Ectodermal cell (in vitro differentiated cells): ENCODE measurements at regions not wholly inside any gene's neighbourhood (a gene's known extent, or its start where the extent isn't known, plus 50 kb on each side); places are given as distances from the start of the nearest gene placed in this dataset.
"Not testable (repeated sequence)": the region's sequence is repeated elsewhere in the genome, so short reads cannot be mapped to it uniquely, and the experiment has no call there.

ENCODE experiments used
- H3K27ac ChIP-seq: 2 replicates; pipeline ENCODE4 v1.7.0; 2013; ENCODE audit warnings: mild to moderate bottlenecking, low read depth, low read length; ENCODE audit not compliant: insufficient read depth, poor library complexity, severe bottlenecking
- H3K27me3 ChIP-seq: 2 replicates; pipeline ENCODE4 v1.7.0; 2013; ENCODE audit warnings: mild to moderate bottlenecking, low read length; ENCODE audit not compliant: insufficient read depth, control insufficient read depth, poor library complexity, severe bottlenecking
- H3K36me3 ChIP-seq: one replicate; pipeline ENCODE4 v1.7.0; 2013; ENCODE audit warnings: low read length; ENCODE audit not compliant: control insufficient read depth, insufficient read depth
- H3K4me1 ChIP-seq: one replicate; pipeline ENCODE4 v1.7.0; 2013; ENCODE audit warnings: low read length; ENCODE audit not compliant: control insufficient read depth, insufficient read depth
- H3K4me3 ChIP-seq: 2 replicates; pipeline ENCODE4 v1.7.0; 2013; ENCODE audit warnings: low read depth, low read length, control low read depth; ENCODE audit not compliant: insufficient read depth
- H3K9me3 ChIP-seq: 2 replicates; pipeline ENCODE4 v1.7.0; 2013; ENCODE audit warnings: mild to moderate bottlenecking, low read length, moderate library complexity; ENCODE audit not compliant: control insufficient read depth
- WGBS, 2 experiments: methylation state at CpG; one replicate each; pipeline ENCODE4 v1.1.7; 2013; ENCODE audit warnings: missing lambda C conversion rate in 2 of 2; 5-methylcytosine and 5-hydroxymethylcytosine counted together

DNA sequence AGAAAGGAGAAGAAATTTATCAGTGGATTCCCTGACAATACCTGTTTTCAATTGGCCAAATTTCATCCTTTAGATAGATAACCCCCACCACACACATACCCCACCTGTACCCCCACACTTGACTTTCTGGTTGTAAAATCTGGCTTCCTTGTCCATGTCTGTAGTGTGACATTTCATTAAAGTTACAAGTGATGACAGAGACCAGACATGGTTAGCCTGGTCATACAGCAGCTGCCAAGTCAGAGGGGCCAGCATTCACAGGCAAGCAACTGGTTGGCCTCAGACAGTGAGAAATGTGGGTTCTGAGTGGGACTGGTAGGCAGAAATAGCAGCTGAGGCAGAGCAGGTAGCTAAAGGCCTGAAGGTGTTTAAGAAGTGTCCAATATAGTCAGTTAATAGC is 238.6 kb upstream of the SOX14 start:
- H3K9me3 ChIP-seq = no peaks in the 10 kb centered on the region
- no peaks in the 10 kb centered on the region for H3K36me3 ChIP-seq
- no peak overlapping the region for H3K27ac ChIP-seq
- no peaks in the 10 kb centered on the region for H3K27me3 ChIP-seq
- H3K4me1 ChIP-seq = peaks cover 5% of the 10 kb centered on the region
- no peak overlapping the region for H3K4me3 ChIP-seq

DNA sequence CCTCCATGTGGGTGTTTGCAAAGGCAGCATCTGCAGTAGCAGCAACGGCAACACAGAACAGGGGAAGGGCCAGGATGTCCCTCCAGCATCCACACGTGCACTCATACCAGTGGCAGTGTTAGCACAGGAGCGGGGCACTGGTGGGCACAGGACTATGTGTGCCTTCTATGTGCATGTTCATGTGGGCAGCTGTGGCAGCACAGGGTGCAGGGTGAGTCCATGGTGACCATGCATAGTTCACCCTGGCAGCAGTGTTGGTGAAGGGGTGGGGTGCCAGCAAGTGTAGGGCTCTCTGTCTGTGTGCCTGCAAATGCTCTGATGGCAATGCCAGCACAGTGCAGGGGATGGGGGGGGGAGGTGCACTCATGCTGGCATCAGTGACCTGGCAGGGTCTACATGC is 222.1 kb upstream of the SOX14 start:
- Histone ChIP-seq H3K36me3 (no peaks in the 10 kb centered on the region), H3K4me3 (no peak overlapping the region), H3K27ac (no peak overlapping the region), H3K9me3 (no peaks in the 10 kb centered on the region), H3K4me1 (no peaks in the 10 kb centered on the region), H3K27me3 (no peaks in the 10 kb centered on the region)
- WGBS, 2 experiments = 93 to 97% methylated on average over 3 of the region's 3 CpGs

DNA sequence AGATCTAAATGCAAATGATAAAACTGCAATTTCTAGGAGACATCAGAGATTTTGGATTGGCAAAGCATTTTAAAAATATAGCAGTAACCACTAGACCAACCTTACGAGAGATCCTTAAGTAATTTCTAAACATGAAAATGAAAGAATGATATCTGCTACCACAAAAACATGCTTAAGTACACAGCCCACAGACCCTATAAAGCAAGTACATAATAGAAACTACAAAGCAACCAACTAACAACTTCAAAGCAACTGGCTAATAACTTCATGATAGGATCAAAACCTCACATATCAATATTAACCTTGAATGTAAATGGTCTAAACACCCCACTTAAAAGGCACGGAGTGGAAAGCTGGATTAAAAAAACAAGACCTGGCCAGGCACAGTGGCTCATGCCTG is 209.9 kb upstream of the SOX14 start:
- Histone ChIP-seq H3K36me3 (no peaks in the 10 kb centered on the region), H3K9me3 (no peaks in the 10 kb centered on the region), H3K27ac (no peak overlapping the region), H3K4me3 (no peak overlapping the region), H3K27me3 (no peaks in the 10 kb centered on the region), H3K4me1 (peaks cover 7% of the 10 kb centered on the region)
- 96 to 97% methylated on average over 2 of the region's 2 CpGs for WGBS, 2 experiments

- Histone ChIP-seq H3K27me3 (no peaks in the 10 kb centered on the region), H3K36me3 (no peaks in the 10 kb centered on the region), H3K4me1 (no peaks in the 10 kb centered on the region), H3K4me3 (no peak overlapping the region), H3K9me3 (no peaks in the 10 kb centered on the region), H3K27ac (no peak overlapping the region)
These were observed 195.2 kb upstream of the SOX14 start for GRCh38 chr3:137568880-137569279.

DNA sequence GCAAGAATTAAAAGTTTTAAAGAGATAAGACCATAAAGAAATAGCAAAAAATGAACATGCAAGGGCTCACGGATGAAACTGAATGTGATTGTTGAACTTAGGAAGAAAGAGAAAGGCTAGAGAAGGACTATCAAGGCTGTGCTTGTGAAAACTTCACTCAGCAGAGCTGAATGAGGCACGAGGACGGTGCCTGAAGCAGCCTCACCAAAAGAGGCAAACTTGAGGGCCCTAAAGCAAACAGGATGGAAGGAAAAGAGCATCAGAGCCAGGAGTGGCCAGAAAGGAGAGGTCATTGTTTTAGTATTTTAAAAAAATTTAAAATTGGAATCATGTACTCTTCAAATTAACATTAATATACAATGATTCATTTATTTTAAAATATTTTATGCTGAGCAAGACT is 191.2 kb upstream of the SOX14 start:
- Histone ChIP-seq H3K36me3 (no peaks in the 10 kb centered on the region), H3K27me3 (no peaks in the 10 kb centered on the region), H3K4me1 (no peaks in the 10 kb centered on the region), H3K9me3 (no peaks in the 10 kb centered on the region), H3K27ac (no peak overlapping the region), H3K4me3 (no peak overlapping the region)
- WGBS, 2 experiments = 84 to 90% methylated on average over 3 of the region's 3 CpGs

DNA sequence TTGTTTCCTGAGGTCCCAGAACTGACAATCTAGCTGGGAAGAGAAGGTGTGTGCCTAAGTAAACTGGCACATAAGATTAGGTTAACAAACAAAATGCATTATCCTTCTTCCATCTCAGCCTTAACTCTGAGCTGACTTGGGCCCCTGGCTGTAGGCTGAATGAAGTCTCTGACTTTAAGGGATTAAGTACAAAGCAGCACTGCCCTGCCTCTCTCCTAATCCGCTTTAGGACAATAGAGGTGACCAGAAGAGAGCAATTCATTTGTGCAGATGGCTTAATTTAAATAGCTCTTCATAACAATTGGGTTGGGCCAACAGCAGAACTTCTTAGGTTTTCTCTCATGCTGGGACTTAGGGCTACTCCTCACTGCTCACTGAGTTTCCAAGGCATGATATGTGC is 181.6 kb upstream of the SOX14 start:
- Histone ChIP-seq H3K36me3 (no peaks in the 10 kb centered on the region), H3K9me3 (no peaks in the 10 kb centered on the region), H3K27me3 (no peaks in the 10 kb centered on the region), H3K27ac (no peak overlapping the region), H3K4me3 (no peak overlapping the region), H3K4me1 (peaks cover 8% of the 10 kb centered on the region)
- 0 to 5% methylated on average over 1 of the region's 1 CpG for WGBS, 2 experiments

DNA sequence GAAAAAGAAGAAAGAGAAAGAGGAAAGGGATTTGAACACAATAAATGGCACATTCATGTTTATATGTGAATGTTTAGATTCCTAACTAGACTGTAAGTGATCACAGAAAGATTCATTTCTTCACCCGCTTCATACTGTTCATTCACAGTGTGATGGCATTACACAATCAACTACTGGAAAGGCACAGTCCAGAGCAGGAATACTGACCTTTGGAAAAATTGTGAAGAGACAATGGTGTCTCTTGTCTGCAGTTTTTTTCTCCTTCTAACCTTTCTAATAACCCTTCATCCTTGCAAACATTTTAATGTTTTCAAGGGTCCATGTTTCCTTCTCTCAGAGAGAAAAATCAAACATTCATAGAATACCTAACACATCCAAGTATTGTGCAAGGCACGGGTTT is 180.9 kb upstream of the SOX14 start:
- no peaks in the 10 kb centered on the region for H3K36me3 ChIP-seq
- no peaks in the 10 kb centered on the region for H3K9me3 ChIP-seq
- H3K27ac ChIP-seq = no peak overlapping the region
- peaks cover 8% of the 10 kb centered on the region for H3K4me1 ChIP-seq
- no peak overlapping the region for H3K4me3 ChIP-seq
- whole genome bisulfite sequencing, 2 experiments = 100% methylated on average over 1 of the region's 2 CpGs
- no peaks in the 10 kb centered on the region for H3K27me3 ChIP-seq

DNA sequence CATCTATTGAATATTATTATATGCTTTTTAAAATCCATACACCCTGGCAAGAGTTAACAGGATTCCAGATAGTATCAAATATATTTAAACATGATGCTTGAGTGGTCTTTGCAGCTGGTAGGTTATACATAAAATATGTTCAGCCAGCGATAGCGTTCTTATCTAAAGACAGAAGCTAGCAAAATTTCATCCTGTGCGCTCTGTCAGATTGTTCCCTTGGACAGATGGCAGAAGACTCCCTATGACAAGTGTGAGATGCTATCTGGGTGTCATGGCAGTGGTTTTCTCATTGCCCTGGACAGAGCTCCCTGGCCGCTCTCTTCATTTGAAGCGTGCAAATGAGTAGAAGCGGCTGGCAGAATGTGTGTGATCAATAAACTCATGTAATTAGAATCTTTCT is 175.2 kb upstream of the SOX14 start:
- Histone ChIP-seq H3K27me3 (no peaks in the 10 kb centered on the region), H3K4me3 (no peak overlapping the region), H3K9me3 (no peaks in the 10 kb centered on the region), H3K27ac (no peak overlapping the region), H3K4me1 (no peaks in the 10 kb centered on the region), H3K36me3 (no peaks in the 10 kb centered on the region)
- WGBS, 2 experiments = 76 to 97% methylated on average over 5 to 6 of the region's 6 CpGs

DNA sequence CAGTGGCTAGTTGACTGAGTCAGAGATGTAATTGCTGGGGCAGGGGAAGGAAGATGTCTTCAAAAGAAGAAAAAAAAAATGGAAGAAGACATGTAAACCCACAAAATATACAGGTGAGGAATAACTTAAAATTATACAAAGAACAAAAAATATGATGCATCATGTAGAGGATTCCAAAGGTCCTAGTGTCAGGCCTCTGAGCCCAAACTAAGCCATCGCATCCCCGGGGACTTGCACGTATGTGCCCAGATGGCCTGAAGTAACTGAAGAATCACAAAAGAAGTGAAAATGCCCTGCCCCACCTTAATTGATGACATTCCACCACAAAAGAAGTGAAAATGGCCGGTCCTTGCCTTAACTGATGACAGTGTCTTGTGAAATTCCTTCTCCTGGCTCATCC is 168.7 kb upstream of the SOX14 start:
- H3K4me3 ChIP-seq, H3K36me3 ChIP-seq, H3K9me3 ChIP-seq, H3K27me3 ChIP-seq, H3K27ac ChIP-seq, H3K4me1 ChIP-seq: not testable (repeated sequence)
- WGBS, 2 experiments = 51 to 67% methylated on average over 3 of the region's 4 CpGs

DNA sequence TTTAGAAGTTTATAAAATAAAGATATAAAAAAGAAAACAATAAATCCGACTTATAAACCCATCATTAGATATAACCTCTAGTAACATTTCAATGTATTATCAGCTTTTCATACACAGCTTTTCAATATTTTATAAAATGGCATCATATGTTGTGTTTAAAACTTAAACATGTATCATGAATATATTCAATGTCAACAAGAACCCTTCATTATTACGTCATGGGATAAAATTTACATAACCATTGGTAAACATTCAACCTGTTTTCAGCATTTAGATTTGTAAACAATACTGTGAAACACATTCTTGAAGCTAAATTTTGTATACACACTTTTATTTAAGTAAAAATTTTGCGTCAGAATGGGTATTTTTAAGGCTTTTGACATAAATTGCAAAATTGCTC is 153.4 kb upstream of the SOX14 start:
- 80 to 87% methylated on average over 1 to 3 of the region's 3 CpGs for WGBS, 2 experiments
- H3K27me3 ChIP-seq = no peaks in the 10 kb centered on the region
- no peaks in the 10 kb centered on the region for H3K9me3 ChIP-seq
- H3K4me1 ChIP-seq = no peaks in the 10 kb centered on the region
- no peaks in the 10 kb centered on the region for H3K36me3 ChIP-seq
- H3K27ac ChIP-seq = no peak overlapping the region
- no peak overlapping the region for H3K4me3 ChIP-seq

DNA sequence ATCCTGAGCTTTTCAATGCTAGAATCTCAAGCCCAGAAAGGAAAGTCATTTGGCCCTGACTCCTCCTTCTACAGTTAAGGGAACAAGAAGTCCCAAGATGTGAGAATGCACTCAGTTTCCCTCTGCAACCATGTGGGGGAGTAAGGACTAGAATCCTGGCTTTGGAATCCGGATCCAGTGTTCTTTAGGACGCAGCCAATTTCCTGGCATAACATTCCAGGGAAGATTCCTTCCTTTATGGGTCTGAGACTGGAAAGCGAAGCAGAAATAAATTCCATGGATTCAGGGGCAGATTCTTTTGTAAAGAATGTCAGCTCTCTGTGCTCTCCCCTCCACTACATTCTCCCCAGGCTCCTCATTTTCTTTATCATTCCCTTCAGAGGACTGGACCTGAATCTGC is 151.8 kb upstream of the SOX14 start:
- Histone ChIP-seq H3K4me3 (no peak overlapping the region), H3K4me1 (no peaks in the 10 kb centered on the region), H3K27ac (no peak overlapping the region), H3K27me3 (no peaks in the 10 kb centered on the region), H3K9me3 (no peaks in the 10 kb centered on the region), H3K36me3 (no peaks in the 10 kb centered on the region)
- WGBS, 2 experiments = 21 to 26% methylated on average over 3 of the region's 3 CpGs
